ENCODE measurements at regions not wholly inside any gene's neighbourhood (a gene's known extent, or its start where the extent isn't known, plus 50 kb on each side); places are given as distances from the start of the nearest gene placed in this dataset.

DNA sequence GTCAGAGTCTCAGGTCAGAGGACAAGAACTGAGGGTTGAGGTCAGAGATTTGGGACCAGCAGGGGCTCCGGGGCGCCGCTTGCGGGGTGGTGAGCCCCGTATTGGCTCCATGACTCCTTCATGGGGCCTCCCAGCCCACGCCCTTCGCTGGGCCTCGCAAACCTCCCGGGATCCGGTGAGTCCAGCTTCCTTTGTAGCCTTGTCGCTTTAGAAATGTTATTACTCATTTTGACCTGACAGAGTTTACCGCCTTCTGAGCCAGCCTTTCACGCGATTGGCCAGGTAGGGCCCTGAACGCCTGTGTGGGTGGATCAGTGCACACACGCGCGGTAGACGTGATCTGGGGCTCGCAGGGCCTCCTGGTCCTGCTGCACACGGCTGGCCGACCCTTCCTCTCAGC lies 181.1 kb downstream of the ERMARD start:
- DNase-seq (ENCODE audit: low read depth) = no peak
- H3K4me3 ChIP-seq (ENCODE audit: control insufficient read depth, low read depth, low read length) = no peak overlapping the region
- TF ChIP-seq, protein P1, sequence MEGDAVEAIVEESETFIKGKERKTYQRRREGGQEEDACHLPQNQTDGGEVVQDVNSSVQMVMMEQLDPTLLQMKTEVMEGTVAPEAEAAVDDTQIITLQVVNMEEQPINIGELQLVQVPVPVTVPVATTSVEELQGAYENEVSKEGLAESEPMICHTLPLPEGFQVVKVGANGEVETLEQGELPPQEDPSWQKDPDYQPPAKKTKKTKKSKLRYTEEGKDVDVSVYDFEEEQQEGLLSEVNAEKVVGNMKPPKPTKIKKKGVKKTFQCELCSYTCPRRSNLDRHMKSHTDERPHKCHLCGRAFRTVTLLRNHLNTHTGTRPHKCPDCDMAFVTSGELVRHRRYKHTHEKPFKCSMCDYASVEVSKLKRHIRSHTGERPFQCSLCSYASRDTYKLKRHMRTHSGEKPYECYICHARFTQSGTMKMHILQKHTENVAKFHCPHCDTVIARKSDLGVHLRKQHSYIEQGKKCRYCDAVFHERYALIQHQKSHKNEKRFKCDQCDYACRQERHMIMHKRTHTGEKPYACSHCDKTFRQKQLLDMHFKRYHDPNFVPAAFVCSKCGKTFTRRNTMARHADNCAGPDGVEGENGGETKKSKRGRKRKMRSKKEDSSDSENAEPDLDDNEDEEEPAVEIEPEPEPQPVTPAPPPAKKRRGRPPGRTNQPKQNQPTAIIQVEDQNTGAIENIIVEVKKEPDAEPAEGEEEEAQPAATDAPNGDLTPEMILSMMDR (IDR thresholded peaks at IDR 0.05; ENCODE audit: control insufficient read depth, insufficient read depth, low read depth, low read length, missing control alignments) = no peak

DNA sequence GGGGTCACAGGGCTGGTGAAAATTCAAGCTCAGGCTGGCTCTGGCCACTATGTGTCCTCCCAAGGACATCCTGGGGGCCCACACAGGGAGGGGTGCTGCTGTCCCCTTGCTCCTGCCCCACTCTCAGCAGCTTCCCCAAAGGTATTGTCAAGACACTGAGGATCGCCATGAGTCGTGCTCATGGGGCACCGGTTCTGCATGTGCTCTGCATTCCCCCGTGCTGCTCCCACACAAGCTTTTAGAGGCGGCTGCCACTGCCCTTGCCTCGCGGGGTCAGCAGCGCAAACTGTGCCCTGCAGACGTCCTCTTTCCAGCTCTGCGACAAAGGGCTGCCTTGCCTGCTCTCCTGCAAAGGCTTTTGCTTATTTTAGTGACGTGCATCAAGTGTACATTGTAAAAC lies 179.8 kb downstream of the ERMARD start:
- no peak for DNase-seq (ENCODE audit: low read depth)
- TF ChIP-seq, protein P1 (IDR thresholded peaks at IDR 0.05; ENCODE audit: control insufficient read depth, insufficient read depth, low read depth, low read length, missing control alignments) = no peak
- no peak overlapping the region for H3K4me3 ChIP-seq (ENCODE audit: control insufficient read depth, low read depth, low read length)

DNA sequence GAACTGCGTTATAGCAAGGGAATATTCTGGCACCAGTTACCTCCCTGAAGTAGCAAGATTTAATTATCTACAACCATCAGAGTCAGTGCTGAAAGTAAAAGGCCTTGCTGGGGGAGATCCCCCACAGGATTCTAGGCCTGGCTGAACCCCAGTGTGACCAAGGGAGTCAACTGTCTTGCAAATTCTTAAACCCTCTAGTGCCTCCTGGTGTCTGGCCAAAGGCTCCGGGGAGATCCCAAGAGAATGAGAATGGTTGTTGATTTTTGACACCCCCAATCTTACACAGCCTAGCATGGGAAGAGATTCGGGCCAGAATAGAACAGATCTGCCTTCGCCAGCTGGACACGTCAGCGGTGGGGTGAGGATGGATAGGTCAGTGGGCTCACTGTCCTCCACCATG lies 179.4 kb downstream of the ERMARD start:
- TF ChIP-seq, protein P1 (IDR thresholded peaks at IDR 0.05; ENCODE audit: control insufficient read depth, insufficient read depth, low read depth, low read length, missing control alignments) = no peak
- no peak overlapping the region for H3K4me3 ChIP-seq (ENCODE audit: control insufficient read depth, low read depth, low read length)
- DNase-seq (ENCODE audit: low read depth) = no peak

DNA sequence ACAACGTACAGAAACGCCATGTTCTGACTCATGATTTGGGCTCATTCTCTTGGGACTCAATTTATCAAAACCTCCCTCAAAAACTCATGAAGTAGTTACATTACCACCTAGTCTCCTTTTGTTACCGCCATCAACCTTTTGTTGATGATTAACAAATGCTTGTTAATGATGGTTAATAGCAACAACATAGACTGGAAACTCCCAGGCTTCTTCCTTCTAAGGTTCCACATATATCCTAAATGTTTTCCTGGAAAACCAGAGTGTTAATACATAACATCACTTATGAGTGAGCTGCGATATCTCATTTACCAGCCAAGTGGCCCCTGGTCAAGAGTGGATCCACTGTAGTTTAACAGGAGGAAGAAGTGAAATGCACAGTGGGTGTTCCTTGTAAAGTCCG lies 176.3 kb downstream of the ERMARD start:
- H3K4me3 ChIP-seq (ENCODE audit: control insufficient read depth, low read depth, low read length) = no peak overlapping the region
- TF ChIP-seq, protein P1 (IDR thresholded peaks at IDR 0.05; ENCODE audit: control insufficient read depth, insufficient read depth, low read depth, low read length, missing control alignments) = no peak
- DNase-seq (ENCODE audit: low read depth) = no peak

GRCh38 chr6:169926617-169927417 lies 175.4 kb downstream of the ERMARD start:
- H3K4me3 ChIP-seq (ENCODE audit: control insufficient read depth, low read depth, low read length) = no peak overlapping the region
- TF ChIP-seq, protein P1 (IDR thresholded peaks at IDR 0.05; ENCODE audit: control insufficient read depth, insufficient read depth, low read depth, low read length, missing control alignments) = no peak
- DNase-seq (ENCODE audit: low read depth) = no peak

DNA sequence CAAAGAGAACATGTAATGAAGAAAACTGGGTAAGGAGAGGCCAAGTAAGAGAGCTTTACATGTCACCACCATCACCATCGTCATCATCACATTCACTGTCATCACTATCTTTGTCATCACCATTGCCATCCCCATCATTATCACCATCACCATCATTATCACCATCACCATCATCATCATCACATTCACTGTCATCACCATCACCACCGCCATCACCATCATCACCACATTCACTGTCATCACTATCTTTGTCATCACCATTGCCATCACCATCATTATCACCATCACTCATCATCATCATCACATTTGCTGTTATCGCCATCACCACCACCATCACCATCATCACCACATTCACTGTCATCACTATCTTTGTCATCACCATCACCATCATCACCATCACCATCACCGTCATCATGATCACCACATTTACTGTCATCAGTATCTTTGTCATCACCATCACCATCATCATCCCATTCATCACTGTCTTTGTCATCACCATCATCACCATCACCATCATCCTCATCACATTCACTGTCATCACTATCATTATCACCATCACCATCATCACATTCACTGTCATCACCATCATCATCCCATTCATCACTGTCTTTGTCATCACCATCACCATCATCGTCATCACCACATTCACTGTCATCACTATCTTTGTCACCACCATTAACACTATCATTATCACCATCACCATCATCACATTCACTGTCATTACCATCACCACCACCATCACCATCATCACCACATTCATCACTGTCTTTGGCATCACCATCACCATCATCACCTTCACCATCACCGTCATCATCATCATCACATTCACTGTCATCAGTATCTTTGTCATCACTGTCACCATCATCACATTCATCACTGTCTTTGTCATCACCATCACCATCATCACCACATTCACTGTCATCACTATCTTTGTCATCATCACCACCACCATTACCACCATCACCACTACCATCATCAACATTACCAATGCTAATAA lies 172.3 kb downstream of the ERMARD start:
- no peak overlapping the region for H3K4me3 ChIP-seq (ENCODE audit: control insufficient read depth, low read depth, low read length)
- DNase-seq (ENCODE audit: low read depth) = no peak
- TF ChIP-seq, protein P1 (IDR thresholded peaks at IDR 0.05; ENCODE audit: control insufficient read depth, insufficient read depth, low read depth, low read length, missing control alignments) = no peak
